ENCODE measurements at regions not wholly inside any gene's neighbourhood (a gene's known extent, or its start where the extent isn't known, plus 50 kb on each side); places are given as distances from the start of the nearest gene placed in this dataset.

DNA sequence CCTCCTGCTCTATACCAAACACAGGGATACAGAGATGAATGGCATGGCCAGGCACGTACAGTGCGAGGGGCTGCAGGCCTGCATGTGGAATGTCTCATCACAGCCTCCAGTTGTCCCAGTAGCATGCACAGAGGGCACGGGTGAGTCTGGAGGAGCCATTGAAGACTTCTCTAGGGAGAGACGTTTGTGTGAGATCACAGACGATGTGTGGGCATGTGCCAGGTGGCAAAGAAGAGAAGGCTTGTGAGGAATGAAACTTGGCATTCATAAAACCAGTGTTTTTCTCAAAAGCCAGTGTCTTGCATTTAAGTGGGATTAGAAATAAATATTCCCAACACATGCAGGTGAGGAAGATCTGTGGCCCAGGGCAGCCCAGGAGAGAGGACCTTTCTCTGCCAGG is 119.1 kb upstream of the UBE3A start:
- DNase-seq: no peak

DNA sequence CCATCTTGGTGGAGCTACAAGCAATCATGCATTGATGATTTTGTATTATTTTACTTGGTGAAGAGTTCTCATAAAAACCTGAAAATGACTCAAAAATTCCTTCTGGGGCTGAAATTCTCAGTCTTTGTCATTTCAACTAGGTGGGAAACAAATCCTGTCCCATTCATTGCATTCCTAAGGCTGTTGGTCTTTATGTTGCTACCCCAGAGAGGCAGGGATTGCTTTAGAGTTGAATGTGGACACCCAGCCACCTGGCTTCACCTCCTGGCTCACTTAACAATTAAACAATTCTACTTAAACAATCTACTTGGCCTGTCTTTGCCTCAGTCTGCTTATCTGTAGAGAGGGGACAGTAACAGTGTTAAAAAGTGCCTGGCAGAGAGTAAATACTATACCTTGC is 117.3 kb upstream of the UBE3A start:
- no peak for DNase-seq

DNA sequence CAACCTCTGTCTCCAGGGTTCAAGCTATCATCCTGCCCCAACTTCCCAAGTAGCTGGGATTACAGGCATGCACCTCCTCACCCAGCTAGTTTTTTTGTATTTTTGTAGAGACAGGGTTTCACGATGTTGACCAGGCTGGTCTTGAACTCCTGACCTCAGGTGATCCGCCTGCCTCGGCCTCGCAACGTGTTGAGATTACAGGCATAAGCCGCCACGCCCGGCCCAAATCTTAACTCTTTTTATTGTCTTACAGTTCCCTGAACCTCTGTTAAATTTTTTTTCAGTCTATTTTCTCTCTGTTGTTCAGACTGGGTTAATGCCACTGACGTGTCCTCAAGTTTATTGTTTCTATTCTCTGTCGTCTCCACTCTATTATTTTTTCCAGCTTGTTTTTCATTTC is 115.8 kb upstream of the UBE3A start:
- DNase-seq: no peak

DNA sequence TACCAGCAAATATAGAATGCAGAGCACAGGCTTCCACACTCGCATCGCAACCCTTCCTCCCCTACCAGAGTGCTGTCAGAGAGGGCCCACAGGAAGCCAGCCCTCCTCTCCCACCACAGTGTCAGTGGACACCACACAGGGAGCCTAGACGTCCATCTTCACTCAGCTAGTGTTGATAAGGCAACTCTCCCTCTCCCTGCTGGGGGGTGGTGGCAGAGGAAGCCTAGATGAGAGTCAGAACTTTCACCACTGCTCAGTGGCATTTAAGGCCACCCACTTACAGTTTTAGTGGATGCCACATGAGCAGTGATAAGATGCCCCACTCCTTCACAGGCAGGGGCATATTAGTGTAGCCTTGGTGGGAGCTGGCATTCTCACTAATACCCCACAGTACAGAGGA is 109.8 kb upstream of the UBE3A start:
- DNase-seq: no peak

DNA sequence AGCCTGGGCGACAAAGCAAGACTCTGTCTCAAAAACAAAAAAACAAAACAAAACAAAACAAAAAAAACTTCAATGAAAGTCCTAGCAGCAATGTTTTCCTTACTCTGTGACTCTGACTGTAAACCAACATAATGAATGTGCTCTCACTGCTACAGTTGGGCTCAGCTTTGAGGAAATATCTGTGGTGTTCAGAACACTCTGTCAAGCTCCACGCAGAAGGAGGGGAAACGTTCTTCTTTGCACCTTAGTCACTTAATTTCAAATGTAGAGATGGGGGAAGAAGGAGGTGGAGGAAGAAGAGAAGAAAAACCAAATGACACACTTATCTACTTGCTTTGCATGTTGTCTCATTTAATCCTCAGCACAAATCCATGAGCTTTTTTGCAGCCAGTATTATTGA is 107.1 kb upstream of the UBE3A start:
- no peak for DNase-seq

DNA sequence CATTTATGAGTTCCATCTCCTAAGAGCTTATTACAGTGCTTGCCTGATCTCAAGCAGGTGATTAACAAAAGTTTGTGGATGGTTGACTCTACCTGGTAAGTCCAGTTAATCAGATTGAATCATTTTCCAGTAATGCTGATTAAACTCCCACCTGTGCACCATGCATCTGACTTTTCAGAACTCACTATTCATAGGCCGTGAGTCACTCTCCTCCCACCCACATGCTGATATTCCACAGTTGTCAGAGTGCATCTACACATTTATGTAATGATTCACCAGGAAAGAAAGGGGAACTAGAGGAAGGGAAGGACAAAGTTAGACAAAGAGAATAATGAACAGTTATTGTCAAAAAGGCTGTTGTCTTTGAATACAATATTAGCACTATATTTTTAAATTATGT is 106.2 kb upstream of the UBE3A start:
- peak; percentile 36 for DNase-seq

DNA sequence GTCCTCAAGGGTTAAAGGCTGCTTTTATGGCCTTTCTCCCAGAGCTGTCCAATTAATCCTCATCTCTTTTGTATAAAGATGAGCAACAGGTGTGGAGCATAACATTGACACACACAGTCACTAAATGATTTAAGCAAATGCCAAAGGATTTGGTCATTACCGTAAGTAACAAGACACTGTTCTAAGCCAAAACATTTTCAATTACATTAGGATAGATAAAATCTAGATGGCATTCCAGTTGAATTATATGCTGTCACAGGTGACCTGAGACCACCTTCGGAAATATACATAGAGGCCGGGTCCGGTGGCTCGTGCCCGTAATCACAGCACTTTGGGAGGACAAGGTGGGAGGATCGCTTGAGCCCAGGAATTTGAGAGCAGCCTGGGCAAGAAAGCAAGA is 105.3 kb upstream of the UBE3A start:
- no peak for DNase-seq

DNA sequence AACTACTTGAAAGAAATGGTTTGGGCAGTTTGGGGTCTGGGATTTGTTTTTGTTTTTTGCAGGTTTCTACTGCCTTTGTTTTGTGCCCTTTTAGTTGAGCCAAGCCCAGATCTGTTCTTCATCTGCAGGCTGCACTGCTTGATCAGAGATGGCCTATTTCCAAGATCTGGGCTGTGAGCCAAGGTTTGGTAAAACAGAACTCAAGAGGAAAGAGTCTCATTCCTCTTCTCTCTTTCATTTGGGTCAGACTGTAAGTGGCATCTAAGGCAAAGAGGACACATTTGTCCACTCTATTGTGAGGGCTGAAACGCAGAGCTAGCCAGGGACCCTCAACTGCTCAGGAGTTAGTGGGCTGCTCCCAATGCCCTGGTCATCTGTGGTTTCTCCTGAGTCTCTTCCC is 104.4 kb upstream of the UBE3A start:
- peak; percentile 50 for DNase-seq

DNA sequence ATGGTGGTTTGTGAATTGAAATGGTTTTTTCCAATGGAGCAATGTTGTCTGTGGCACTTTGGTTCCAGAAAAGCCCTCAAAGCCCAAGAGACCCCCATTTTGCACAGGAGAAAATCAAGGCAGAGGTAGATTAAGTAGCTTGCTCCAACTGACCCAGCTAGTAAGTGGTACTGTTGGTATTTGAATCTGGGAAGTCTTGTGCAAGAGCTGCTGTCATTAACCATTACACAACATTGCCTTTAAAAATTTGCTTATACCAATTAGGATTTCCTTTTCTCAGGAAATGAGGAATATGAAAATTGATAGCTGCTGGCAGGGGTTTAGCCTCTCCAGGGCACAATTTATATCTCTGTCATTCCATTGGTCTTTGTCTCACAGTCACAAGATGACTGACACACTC is 102.4 kb upstream of the UBE3A start:
- DNase-seq: no peak

DNA sequence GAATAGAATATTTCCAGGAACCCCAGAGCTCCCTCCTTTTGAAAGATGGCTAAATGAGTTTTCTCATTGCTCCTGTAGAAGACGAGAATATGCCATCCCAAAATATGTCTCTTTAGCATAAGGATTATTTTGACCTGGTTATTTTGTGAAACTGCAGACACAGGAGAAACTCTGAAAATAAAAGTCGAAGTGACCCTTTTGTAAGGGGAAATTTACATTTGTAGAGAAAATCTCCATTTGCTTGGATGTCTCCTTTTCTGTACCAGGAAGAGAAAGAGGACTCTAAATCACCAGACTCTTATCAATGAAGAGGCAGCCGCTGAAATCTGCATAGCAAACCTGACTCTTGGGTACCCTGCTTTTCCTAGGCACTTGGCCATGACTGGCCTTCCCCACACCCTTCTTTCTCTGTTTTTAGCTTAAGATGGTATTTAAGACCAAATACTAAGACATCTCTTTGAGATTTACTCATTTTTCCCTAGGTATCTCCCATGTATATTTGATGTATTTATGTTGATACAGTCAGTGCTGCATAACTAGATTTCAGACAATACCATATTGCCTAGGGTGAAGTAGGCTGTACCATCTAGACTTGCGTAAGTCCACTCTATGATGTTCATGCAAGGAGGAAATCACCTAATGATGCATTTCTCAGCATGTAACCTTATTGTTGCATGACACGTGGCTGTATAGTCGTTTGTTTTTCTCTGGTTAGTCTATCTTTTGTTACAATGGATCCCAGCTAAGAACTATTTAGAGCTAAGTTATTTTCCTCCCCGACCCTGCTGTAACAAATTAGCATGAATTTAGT is 98.2 kb upstream of the UBE3A start:
- DNase-seq: no peak

DNA sequence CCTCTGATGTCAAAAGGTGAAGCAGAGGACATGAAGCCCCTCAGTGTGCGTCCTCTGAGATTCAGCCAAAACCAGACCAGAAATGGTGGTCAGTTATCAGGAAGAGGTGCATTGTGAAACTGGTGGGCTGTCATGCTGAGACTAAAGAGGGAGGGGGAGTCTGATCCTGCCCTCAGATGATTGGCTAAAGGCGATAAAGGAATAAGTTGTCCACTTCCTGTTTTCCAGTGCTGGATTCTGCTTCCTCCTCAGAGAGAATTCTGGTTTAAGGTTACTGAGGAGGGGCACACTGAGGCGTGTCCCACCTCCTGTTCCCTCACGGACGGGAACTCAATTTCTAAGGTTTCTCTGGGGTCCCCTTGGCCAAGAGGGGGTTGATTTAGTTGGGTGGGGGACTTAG is 97.0 kb upstream of the UBE3A start:
- no peak for DNase-seq

DNA sequence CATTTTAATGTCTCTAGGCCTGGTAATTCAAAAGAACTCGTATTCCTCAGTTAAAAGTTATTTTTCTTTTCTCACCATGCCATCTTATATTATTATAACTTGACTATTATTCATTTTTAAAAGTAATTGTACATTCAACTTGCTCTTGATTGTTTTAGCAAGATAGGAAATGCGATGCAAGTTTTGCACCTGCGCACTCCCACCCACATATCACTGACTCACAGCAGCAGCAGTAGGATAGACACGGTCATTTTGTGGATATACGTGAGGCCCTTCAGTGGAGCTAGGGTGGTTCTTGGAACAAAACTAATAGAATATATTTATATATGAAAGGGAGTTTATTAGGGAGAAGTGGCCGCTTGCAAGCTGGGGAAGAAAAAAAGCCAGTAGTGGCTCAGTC is 95.5 kb upstream of the UBE3A start:
- DNase-seq: no peak

DNA sequence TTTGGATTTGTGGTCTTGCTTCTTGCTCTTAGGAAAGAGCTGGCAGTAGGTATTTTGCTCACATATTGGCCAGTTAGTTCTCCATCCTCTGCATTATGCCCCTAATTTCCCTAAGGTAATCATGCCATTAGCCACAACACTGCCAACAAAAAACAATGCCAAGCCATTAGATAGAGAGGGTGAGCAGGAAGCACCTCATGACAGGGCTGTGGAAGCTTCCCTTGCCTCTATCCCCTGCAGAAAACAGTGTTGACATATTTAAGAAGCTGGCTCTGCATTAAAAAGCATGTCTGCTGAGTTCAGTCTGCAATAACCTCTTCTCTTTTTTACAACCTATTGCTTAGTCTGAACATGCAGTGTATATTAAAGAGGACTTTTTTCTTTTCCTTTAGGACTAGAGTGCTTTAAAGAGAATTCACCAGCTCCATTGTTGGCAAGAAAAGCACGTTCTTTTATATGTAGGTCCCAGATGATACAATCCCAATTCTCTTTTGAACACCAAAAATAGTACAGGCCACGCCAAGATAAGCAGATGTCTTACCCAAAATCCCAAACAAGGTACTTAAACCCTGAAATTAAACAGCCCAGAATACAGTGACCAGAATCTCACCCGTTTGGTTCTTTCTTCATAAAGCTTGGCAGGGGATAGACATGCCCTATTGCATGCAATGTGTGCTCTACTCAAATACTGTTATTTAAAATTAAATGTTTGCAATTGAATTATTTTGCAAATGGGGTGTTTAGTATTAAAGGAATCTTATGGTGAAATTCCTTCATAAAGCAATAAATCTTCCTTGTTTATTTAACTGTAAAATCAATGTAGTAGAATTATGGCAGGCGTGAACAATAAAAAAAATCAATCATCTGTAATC is 93.7 kb upstream of the UBE3A start:
- DNase-seq: no peak

DNA sequence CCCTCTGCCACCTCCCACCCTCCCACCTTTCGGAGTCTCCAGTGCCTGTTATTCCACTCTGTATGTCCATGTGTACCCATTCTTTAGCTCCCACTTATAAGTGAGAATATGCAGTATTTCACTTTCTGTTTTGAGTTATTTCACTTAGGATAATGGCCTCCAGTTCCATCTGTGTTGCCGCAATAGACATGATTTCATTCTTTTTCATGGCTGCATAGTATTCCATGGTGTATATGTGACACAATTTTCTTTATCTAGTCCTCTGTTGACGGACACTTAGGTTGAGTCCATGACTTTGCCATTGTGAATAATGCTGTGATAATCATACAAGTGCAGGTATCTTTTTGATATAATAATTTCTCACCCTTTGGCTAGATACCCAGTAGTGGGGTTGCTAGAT is 91.0 kb upstream of the UBE3A start:
- DNase-seq: no peak

DNA sequence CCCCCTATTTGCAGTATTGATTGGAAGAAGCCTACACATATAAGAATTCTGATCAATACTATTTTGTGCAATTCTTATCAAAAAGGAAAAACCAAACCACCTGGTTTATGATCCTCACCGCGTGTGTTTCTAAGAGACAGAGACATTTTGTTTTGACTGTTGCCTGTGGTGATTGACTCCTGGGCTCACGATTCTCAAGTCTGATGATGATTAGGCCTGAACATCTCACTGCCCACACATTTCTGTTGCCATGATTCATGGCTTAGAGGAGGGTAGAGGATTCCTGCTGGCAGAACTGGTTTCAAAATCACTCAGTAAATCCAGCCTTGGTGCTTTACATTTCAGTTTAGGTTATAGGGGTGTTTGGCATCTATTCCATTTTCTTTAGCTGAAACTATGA is 88.3 kb upstream of the UBE3A start:
- peak; percentile 13 for DNase-seq

DNA sequence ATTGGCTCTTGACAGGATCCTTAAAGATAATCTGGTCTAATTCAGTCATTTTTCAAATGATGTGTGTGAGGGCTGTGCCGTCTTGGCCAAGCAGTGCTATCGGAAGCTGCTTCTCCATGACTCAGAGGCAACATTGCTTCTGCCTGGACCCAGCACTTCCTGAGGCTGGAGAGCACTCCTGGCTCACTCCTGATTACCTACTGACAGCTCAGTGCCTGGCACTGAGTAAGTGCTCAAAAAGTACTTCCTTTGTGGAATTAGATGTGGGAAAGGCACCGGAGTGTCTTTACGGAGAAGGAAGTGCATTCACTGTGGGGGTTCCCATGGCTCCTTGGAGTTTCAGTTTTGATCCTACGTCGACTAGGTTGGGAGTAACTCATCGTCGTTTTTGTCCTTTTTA is 86.9 kb upstream of the UBE3A start:
- peak; percentile 10 for DNase-seq

DNA sequence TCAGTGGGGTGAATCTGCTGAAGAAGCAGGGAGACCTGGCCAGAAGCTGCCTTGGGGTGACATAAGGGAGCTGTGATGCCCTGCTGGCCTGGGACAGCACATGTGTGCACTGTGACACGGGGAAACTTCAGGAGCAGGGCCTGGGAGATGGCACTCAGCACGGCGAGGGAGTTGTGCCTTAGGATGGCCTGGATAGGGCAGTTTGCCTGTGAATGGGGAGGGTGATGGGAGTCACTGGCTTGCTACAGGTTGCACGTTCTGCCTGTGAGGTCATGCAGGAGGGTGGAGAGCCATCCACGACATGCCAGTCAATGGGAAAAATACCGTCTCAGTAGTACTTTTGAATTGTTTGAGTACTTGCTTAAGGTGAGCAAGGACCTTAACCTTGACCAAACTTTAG is 76.8 kb upstream of the UBE3A start:
- no peak for DNase-seq

DNA sequence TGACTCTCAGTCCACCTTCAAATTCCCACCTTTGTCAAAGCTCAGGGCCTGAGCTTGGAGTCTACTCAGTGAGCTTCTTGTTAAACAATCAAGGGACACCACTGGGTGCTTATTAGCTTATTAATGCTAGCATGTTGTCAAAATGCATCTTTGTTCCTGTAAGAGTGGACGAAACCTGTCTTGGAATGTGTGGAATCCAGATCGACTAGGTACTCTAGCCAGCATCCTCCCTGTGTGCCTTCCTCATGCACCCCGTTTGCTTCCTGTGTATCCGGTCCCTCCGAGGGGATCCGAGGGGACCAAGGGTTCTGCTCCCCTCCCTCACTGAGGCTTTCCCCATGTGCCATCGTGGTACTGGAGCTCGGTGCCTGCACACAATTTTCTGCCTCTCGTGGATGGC is 75.7 kb upstream of the UBE3A start:
- no peak for DNase-seq

DNA sequence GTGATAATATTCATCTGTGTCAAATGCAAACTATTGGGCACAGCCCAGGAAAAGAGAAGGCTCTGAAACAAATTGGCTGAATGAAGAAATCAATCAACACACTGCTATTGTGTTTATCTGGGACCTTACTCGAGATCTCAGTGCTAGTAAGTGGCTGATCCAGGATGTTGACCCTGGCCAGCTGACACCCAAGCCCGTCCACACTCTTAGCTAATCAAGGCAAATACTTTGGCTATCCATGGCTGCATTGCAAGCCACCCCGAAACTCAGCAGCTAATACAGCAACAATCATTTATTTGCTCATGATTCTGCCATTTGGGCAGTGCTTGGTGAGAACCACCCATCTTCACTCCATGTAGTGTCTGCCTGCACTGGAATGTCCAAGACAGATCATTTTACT is 74.1 kb upstream of the UBE3A start:
- DNase-seq: no peak

DNA sequence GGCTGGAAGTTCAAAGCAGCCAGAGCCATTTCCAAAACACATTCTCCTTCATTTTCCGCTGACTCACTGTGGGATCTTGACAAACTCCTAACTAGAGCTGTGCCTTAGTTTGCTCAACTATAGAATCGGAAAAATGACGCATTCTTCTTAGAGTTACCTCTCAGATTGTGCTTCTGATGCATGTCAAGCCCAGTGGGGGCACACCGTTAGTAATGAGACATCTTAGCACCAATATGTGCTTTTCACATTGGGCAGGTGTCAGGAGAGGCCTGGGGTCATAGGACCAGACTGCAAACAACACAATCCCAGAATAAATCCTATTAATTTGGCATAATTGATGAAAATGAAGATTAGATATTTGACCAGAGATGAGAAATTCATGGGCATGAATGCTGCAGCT is 71.3 kb upstream of the UBE3A start:
- no peak for DNase-seq

DNA sequence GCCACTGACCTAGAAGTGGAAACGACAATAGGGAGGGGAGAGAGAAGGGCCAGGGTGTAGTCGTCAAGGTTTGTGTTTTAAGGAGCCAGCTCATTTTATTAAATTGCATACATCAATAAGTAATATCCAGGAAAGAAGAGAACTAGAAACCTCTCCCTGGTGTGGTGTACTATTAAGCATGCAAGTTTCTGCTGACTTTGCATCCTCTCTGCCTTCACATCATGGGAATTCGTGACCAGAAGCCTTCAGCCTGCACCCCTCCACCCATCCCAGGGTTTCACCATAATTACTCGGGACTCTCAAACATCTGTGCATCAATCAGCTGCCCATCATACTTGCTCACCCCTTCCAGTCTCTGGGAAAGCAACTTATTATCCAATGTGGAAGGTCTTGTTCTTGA is 70.9 kb upstream of the UBE3A start:
- DNase-seq: no peak

DNA sequence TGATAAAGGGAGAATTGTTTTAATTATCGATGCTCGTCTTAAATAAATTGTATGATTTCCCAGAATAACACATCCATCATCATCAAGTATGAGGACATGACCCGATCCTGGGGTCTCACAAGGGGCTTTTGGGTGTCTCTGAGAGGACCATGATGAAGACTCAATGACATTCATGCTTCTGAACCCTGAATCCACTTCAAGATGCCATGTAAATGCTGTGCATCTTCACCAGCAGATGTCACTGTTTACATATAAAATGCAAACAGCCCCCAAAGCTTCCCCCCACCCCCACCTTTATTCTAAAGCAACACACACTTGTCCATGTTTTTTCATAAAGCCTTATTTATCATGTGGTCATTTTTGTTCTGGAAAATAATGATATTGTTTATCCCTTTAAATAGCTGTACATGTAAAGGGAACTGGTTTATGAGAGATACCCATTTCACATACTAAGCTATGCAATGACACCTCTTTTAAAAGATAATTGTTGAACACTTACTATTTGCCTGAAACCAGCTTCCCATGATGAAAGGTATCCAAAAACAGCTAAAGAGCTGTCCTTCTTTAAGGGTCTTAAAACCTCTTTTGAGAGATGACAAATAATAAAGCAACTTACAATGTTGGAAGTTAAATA is 69.7 kb upstream of the UBE3A start:
- DNase-seq: peak; percentile 55

DNA sequence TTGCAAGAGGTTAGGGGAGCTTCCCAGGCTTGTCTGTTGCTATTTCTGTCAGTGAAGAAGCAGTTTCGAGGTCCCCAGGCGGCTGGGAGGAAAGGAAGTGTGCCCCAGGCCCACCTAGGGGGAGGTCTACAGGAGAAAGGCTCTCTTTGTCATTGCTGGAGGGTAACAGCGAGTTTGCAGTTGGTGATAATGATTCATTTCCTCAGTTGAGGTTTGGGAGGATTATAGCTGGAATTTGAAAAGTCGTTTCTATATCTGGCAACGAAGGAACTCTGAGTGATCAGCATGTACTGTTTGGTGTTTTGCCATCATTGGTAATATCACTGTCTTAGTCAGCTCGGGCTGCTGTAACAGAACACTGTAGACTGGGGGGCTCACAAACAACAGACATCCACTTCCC is 65.5 kb upstream of the UBE3A start:
- DNase-seq: peak; percentile 85
